Osteocyte (in vitro differentiated cells): ENCODE measurements at regions not wholly inside any gene's neighbourhood (a gene's known extent, or its start where the extent isn't known, plus 50 kb on each side); places are given as distances from the start of the nearest gene placed in this dataset.
"Not testable (repeated sequence)": the region's sequence is repeated elsewhere in the genome, so short reads cannot be mapped to it uniquely, and the experiment has no call there.

ENCODE experiments used
- DNase-seq: peaks from one replicate; pipeline ENCODE4 v3.0.0; 2021; ENCODE audit warnings: mixed read lengths; ENCODE audit not compliant: unreplicated experiment; ENCODE audit errors: extremely low spot score
- H3K27ac Mint-ChIP-seq: one replicate; pipeline ENCODE4 v1.8.0; 2021; ENCODE audit warnings: mild to moderate bottlenecking, mixed read lengths; ENCODE audit not compliant: unreplicated experiment
- H3K27me3 Mint-ChIP-seq: one replicate; pipeline ENCODE4 v1.8.0; 2021; ENCODE audit warnings: mixed read lengths; ENCODE audit not compliant: unreplicated experiment
- H3K36me3 Mint-ChIP-seq: one replicate; pipeline ENCODE4 v1.8.0; 2021; ENCODE audit warnings: mixed read lengths; ENCODE audit not compliant: unreplicated experiment
- H3K4me1 Mint-ChIP-seq: one replicate; pipeline ENCODE4 v1.8.0; 2021; ENCODE audit warnings: mixed read lengths; ENCODE audit not compliant: unreplicated experiment
- H3K4me3 Mint-ChIP-seq: one replicate; pipeline ENCODE4 v1.8.0; 2021; ENCODE audit warnings: mild to moderate bottlenecking, moderate library complexity, mixed read lengths; ENCODE audit not compliant: unreplicated experiment
- H3K9me3 Mint-ChIP-seq: one replicate; pipeline ENCODE4 v1.8.0; 2021; ENCODE audit warnings: mixed read lengths; ENCODE audit not compliant: unreplicated experiment
- CTCF ChIP-seq: fragments of 200-600 bp; sonication (generic); IDR thresholded peaks from 2 replicates; pipeline ENCODE4 v1.5.0; 2021; ENCODE audit warnings: antibody characterized with exemption, mild to moderate bottlenecking, moderate library complexity

- Mint-ChIP-seq H3K27ac (no peak overlapping the region), H3K36me3 (no peaks in the 10 kb centered on the region), H3K9me3 (peaks cover 3% of the 10 kb centered on the region)
Observed at GRCh38 chr5:163162645-163163044, 274.8 kb upstream of the CCNG1 start.

GRCh38 chr5:163163858-163164257 lies 273.5 kb upstream of the CCNG1 start:
- Mint-ChIP-seq H3K4me3 (no peak overlapping the region), H3K9me3 (peaks cover 3% of the 10 kb centered on the region), H3K27ac (no peak overlapping the region), H3K36me3 (no peaks in the 10 kb centered on the region), H3K27me3 (no peaks in the 10 kb centered on the region), H3K4me1 (no peaks in the 10 kb centered on the region)
- DNase-seq = no peak
- no peak for TF ChIP-seq CTCF

More at GRCh38 chr5:163162645-163163044, 274.8 kb upstream of the CCNG1 start:
- TF ChIP-seq CTCF = no peak
- no peaks in the 10 kb centered on the region for H3K27me3 Mint-ChIP-seq
- no peak overlapping the region for H3K4me3 Mint-ChIP-seq
- no peaks in the 10 kb centered on the region for H3K4me1 Mint-ChIP-seq
- no peak for DNase-seq

- peaks cover 3% of the 10 kb centered on the region for H3K9me3 Mint-ChIP-seq
- H3K4me3 Mint-ChIP-seq = no peak overlapping the region
- H3K36me3 Mint-ChIP-seq = no peaks in the 10 kb centered on the region
- H3K4me1 Mint-ChIP-seq = no peaks in the 10 kb centered on the region
- DNase-seq = no peak
- H3K27ac Mint-ChIP-seq = no peak overlapping the region
- H3K27me3 Mint-ChIP-seq = no peaks in the 10 kb centered on the region
- no peak for TF ChIP-seq CTCF
Observed at GRCh38 chr5:163165277-163165676, 272.1 kb upstream of the CCNG1 start.

GRCh38 chr5:163170161-163170560 lies 267.2 kb upstream of the CCNG1 start:
- H3K36me3 Mint-ChIP-seq, H3K4me1 Mint-ChIP-seq: not testable (repeated sequence)

GRCh38 chr5:163172540-163173338 lies 264.7 kb upstream of the CCNG1 start:
- Mint-ChIP-seq H3K9me3 (no peaks in the 10 kb centered on the region), H3K36me3 (no peaks in the 10 kb centered on the region), H3K27ac (no peak overlapping the region), H3K4me3 (no peak overlapping the region), H3K27me3 (no peaks in the 10 kb centered on the region), H3K4me1 (no peaks in the 10 kb centered on the region)
- no peak for TF ChIP-seq CTCF
- DNase-seq = no peak

More at GRCh38 chr5:163170161-163170560, 267.2 kb upstream of the CCNG1 start:
- not testable (repeated sequence) for H3K9me3 Mint-ChIP-seq, H3K4me3 Mint-ChIP-seq, H3K27me3 Mint-ChIP-seq, DNase-seq, H3K27ac Mint-ChIP-seq
